GM19467 (cell line): ENCODE measurements at regions not wholly inside any gene's neighbourhood (a gene's known extent, or its start where the extent isn't known, plus 50 kb on each side); places are given as distances from the start of the nearest gene placed in this dataset.

Source experiments
- ATAC-seq: cut with Tn5 transposase; IDR thresholded peaks from one replicate; pipeline ENCODE4 v1.9.1; 2021; ENCODE audit warnings: mild to moderate bottlenecking, moderate library complexity; ENCODE audit not compliant: unreplicated experiment

DNA sequence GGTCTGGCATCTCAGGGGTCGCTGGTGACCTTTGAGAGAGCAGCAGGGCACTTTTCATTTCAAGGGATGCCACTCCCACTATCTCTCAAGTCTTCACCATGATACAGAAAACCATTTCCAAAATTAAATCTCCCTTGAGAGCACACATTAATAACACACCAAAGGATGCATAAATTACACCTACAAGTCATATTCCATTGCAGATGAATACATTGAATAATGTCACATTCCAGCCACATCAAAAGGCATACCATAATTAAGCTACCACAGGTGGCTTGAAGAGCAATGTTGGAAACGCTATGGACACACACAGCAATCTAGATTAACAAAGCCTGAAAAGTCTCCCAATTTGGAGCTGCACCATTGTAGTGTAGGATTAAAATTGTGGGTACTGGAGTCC lies 353.3 kb upstream of the ZMIZ1 start:
- ATAC-seq: no peak

DNA sequence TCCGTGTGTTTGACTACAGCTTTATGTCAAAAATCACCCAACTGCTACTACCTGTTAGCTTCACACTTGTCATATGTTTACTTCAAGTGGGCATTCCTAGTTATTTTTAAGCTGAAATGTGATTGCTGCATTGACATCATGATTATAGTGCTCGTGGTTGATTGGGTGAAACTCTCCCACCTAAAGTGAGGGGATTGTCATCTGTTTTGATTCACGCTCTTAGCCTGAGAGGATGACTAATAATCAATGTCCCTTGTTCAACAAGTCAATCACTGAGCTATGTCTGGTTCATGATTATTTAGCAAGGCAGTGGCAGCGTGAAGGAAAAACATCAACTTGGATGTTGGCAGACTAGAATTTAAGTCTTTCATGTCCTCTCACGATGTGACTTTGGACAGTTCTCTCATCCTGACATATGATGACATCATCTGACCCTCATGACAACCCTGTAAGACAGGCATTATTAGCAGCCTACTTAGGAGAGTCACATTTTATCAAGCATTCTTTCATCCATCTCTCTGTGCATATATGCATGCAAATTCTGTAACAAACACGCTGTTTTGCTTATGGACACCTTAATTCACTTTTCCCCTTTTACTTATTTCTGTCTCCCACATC lies 352.6 kb upstream of the ZMIZ1 start:
- no peak for ATAC-seq

DNA sequence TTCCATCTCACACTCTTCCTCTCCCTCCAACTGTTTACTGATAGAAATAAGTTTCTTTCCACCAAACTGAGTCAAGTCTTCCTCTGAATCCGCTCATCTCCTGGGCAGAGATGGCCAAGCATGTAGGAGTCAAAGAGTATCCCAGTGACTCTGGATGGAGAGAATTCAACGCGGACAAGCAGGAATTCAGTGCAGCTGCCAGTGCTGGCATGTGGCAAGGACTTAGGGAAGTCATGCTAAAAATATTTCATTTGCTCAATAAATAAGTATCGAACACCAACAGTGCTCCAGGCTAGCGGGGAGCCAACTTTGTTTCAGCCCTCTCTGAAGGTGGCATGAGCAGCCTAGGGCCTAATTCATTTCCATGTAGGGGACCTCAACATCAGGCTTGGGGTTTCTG lies 351.6 kb upstream of the ZMIZ1 start:
- no peak for ATAC-seq

DNA sequence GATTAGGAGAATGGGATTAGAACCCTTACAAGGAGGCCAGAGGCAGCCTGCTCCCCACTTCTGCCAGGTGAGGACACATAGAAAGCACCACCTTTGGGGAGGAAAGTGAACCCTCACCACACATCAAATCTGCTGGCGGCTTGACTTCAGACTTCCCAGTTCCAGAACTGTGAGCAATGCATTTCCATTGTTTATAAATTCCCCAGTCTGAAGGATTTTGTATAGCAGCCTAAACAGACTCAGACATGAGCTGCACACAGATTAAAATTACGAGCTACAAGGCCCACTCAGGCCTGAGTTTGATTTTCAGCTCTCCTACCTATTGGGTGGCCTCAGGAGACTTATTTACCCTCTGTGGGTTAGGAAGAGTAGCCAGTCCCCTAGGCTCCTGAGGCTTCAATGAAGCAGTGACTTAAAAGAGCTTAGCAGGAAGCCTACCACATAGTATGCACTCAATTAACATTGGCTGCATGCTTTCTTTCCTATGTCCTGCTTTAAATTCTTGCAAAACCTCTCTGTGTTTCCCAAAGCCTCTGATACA lies 350.7 kb upstream of the ZMIZ1 start:
- no peak for ATAC-seq

DNA sequence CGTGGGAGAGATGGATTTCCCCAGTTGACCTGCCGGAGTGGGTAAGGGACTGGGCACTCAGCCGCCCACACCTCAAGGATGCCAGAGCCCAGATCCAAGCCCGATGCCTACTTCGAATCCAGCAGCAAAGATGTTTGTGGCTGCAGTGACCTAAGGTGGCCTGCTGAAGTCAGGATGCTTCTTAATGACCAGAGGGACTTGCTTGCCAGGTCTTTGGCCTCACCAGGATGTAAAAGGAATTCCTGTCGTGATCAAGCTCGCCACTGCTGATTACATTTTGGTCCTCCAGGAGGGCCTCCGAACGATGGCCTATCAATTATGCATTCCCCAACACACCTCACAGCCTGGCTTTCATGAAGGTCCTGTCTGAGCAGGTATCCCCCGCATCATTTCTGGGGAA lies 349.5 kb upstream of the ZMIZ1 start:
- no peak for ATAC-seq

DNA sequence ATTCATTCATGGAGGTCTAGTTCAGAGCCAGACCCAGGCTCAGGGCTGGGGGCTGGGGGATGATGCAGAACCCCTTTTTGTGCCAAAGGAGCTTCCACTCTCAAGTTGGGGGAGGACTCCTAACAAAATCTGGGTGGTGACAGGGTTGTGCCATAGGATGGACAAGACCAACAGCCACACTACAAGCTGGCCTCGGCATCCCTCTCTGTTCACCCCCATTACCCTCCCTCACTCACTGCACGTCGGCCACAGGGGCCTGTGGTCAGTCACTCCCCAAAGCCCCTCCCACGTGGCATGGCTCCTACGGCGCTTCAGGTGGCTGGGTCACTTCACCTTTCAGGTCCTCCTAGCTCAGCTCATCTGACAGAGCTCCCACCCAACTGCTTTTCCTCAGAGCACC lies 348.7 kb upstream of the ZMIZ1 start:
- ATAC-seq: no peak

DNA sequence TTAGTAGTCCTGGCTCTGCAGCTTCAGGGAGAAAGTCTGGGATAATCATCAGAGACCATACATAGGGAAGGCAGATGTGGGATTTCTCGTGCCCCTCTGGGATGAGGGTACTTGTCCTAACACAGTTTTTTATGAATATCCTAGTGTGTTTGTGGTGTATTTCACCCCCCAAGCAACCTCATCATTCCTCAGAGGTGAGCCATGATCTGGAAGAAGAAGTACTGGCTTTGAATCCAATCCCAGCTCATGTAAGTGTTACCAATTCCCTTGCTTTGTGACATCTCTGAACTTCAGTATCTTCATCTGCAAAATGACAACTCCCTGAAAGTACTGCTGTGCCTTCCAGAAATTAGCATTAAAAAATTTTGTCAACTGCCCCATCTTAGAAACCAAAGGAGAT lies 347.5 kb upstream of the ZMIZ1 start:
- ATAC-seq: no peak

DNA sequence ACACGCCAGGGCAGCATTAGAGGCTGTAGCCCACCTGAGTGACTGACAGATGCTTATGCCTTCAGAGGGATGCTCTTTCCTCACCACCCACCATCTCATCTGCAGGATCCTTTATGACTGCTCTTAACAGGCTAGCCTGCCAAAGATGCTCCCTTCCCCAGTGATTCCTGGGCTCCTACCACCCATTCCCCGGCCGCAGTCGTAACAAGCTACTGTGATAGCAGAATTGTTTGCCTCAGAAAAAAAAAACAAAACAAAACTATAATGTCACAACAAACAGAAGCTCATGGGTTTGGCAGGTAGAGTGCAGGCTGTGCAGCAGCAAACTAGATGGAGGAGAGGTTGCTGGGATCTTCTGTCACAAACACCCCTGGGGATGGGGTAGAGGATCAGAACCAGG lies 343.9 kb upstream of the ZMIZ1 start:
- ATAC-seq: no peak

DNA sequence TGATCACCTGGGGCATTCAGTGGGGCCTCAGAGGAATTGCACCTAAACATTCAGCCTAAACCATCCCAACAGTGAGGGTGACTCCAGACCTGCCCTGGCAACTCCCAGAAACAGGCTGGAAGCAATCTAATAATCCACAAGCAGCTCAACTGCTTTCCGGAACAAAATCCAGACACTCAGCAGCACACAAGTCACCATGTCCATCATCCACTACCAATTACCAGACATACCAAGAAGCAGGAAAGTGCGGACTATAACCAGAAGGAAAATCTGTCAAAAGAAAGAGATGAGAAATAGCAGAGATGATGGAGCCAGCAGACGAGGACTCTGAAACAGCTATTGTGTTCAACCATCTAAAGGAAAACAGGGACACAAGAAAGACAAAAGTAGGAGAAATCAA lies 342.6 kb upstream of the ZMIZ1 start:
- ATAC-seq: no peak

DNA sequence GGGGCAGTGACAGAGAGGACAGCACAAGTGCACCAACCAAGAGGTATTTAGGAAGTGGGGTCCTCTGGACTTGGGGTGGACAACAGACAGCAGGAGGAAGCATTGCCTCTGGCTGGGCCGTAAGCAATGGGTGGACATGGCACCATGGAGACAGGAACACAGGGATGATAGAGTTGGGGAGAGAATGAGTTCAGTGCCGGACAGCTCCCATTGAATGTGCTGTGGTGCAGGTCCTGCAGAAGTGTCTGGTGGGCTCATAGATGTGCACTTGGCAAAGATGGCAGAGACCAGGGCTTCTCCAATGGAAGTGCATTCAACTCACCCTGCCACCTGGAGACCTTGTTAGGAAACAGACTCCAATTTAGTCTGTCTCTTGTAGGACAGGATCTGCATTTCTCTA lies 341.5 kb upstream of the ZMIZ1 start:
- no peak for ATAC-seq

DNA sequence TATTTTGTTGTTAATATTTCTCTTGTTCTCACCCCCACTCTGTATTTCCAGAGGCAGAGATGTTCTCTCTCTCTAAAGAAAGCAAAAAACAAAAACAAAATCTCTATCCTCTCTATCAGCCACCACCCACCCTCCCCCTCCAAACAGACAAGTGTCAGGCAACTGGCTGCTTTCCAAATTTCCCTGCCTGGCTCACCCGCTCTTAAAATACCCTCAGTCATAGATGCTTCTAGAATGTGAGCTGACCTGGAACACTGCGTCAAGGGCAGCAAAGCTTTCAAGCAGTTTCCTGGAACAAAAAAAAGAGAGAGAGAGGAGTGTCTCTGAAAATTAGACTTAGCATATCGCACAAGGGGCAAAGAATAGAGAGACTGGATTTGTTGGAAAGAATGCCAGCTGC lies 341.0 kb upstream of the ZMIZ1 start:
- no peak for ATAC-seq

DNA sequence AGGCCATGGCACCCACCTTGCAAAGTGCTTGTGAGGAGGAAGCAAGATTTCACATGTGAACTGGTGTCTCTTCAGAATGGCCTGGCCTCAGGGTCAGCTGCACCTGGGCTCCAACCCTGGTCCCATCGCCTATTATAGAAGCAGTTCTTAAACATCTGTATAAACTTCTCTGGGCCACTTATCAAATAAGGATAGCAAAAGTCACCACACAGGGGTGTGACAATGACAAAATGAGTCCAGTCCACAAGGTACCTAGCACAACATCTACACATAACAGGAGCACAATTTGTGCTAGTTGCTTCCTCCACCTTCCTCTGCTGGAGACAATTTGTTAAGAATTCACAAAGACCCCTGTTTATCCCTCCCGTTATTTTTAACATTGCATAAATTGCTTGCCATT lies 340.6 kb upstream of the ZMIZ1 start:
- ATAC-seq: no peak

DNA sequence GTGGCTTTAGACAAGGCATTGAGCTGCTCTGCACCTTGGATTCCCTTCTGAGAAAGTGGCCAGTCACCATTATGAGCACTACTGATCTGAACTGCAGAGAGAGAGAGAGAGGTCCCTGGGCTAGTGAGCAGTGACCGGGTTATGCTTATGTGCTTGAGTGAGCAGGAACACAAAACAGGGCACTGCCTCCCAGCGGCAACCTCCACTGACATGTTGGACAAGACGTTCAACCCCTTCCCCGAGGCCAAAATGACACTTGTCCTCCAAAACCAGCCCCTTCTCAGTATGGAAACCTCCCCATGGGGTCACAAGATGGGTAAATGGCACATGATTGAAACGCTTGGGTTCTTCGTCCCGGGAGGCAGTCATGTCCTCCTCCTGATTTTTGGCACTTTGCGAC lies 339.4 kb upstream of the ZMIZ1 start:
- no peak for ATAC-seq

DNA sequence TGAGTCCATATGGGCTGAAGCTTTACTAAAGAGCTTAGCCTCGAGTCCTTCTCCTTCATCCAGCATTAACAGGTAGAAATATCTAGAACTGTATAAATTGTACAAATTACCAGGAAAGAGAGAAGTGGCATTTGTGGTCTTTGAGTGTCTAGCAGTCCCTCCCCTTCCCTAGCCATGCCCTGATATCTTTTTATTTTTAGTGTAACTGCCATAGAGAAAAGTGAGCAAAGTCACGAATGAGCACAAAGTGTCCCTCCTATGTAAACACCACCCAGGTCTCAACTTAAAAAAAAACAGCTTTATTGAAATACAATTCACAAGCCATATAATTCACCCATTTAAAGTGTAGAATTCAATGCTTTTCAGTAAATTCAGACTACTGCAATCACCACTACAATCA lies 339.0 kb upstream of the ZMIZ1 start:
- no peak for ATAC-seq

DNA sequence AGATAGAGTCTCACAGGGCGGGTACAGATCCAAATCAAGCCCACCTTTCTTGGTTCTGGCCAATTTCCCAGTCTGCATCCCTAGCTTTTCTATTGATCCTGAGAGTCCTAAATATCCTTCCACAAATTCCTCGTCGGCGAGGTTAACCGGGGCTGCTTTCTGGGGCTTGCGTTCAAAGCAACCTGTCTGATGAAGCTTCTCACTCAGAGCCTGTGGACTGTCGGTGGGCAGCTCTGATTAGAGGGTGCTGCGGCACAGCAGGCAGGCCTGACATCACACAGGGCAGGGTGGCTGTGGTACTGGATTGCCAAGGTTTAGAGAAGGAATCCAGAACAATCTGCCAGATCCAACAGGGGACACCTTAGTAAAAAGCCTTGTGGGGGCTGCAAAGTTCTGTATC lies 338.0 kb upstream of the ZMIZ1 start:
- ATAC-seq: no peak

DNA sequence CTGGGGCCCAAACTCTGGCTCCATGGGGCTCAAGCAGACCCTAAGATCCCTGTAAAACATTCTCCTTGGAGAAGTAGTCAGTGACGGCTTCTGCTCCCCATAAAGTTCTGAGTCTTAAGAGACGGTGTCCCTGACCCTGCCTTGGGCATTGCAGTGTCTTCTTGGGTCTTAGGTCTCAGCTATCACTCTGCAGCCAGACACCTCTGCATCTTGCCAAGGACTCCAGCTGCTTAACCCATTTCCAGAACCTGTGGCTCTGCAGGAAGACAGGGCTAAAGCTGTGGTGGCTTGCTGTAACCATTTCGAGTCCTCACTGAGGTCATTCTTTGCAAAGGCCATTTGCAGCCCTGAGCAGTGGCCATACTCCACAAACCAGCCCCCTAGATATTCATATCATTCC lies 337.1 kb upstream of the ZMIZ1 start:
- no peak for ATAC-seq

DNA sequence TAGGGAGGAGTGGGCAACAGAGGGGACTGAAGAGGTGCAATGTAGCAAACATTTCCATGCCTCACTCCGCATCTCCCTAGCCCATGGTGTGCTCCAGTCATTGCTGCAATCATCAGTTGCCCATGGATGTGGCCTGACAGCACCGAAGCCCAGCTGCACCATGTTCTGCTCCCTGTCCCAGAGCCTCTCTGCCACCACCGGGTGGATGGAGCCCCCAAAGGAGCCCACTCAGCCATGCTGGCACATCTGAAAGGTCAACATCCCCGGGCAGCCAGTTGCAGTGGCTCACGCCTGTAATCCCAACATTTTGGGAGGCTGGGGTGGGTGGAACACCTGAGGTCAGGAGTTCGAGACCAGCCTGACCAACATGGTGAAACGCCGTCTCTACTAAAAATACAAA lies 336.4 kb upstream of the ZMIZ1 start:
- ATAC-seq: no peak

DNA sequence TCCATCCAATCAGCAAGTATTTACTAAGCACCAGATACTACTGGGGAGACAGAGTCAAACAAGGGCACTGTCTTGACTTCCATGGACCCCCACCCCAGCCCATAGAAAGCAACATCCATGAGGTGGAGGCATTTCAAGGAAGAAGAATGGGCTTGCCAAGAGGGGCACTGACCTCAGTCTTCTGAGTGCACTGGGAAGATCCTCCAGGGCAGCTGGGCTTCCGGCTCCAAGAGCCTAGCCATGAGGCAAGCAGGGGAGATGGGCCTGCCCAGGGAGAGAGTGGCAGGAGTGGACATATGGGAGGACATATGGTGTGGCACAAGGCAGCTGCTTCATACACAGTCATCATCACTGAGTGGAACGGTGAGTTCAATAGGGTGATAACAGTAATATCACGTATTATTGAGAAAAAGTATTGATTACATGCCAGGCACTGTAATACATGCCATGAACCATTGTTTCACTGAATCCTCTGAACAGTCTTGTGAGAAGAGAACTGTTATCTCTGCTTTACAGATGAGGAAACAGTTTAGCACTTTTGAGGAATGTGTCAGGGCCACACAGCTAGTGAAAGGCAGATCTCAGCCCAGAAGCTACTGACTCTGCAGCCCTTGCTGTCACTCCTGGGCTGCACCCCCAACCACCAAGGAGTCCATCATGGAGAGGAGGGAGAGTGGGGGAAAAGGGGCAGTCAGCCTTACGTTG lies 331.7 kb upstream of the ZMIZ1 start:
- ATAC-seq: no peak

DNA sequence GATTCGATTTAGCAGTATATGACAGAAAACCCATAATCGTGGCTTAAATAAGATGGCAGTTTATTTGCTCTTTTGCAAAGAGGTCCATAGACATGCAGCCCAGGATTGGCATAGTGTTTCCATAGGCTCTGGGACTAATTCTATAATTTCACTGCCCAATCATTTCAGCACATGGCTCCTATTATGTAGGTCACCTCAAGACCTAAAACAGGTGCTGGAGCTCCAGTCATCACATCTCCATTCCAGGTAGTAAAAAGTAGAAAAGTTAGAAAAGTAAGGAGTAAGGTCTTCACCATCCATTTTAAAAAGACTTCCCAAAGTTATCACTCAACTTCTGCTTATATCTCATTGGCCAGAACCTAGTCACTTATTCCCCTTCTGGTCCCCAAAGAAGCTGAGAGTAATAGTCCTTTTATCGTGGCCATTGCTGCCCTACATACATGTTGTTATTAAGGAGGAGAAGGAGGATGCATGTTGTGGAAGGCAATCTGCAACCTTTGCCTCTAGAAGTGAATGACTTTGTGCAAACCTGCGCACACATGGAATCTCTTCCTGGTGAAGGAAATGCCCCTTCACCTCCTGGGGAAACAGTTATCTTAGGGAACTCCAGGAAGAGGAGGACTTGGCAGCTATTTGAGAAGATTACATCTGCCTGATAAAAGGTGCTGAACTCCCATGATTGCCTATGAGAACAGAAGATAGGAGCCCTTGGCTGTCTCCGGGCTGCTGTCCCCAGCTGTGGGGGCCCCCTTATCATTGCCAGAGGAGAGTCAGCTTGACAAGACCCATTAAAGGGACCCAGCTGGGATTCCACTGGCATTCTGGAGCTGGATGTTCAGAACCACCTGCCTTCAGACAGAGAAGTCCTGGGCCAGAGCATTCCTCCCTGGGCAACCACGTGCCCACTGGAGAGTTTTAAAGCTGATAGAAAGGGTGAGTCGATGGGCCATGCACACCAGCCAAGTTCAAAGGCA lies 330.6 kb upstream of the ZMIZ1 start:
- no peak for ATAC-seq

DNA sequence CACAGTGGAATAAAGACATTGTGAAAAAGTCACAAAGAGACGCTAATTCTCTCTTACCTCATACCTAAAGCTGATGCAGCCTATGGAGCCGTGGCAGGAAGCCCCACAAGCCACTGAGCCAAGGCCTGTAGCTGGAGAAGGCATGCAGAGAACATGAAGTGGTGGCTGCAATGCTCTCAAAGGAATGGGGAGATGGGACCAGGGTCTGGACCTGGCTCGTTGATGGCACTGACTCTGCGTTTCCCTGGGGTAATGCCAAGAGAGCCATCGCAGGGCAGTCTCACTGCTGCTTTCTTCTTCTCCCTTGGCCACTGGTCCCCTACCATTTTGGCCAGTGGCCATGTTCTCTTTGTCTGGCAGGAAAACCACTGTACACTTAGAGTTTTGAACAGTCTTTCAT lies 329.9 kb upstream of the ZMIZ1 start:
- ATAC-seq: no peak

DNA sequence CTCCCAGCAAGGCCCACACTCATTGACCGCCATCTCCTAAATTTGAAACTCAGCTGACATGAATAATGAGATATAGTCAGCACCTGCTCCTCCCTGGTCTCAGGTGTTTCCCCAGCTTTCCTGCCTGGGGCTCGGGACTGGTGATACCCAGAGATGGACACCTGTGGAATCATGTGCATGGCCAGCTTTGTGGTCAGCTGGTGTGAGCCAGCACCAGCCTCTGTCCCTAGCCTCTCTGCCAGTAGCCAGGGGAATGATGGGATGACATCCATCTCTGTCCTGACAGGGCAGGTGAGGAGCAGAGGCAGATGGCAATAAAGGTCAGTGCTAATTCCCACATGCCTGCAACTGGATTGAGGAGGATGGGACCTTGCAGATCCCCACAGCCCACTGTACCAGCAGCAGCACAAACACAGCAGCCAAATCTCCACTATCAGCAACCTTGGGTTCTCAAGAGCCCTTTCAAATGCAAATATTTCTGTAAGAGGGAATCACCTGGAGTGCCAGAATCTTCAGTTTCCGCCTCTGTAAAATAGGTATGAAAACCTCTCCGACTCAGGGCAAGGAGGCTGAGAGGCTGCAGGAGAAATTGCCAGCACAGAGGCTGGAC lies 329.2 kb upstream of the ZMIZ1 start:
- no peak for ATAC-seq
